Fibroblast of the aortic adventitia (primary cell): ENCODE measurements at regions not wholly inside any gene's neighbourhood (a gene's known extent, or its start where the extent isn't known, plus 50 kb on each side); places are given as distances from the start of the nearest gene placed in this dataset.

Experiments
- DNase-seq: peaks from one replicate; pipeline ENCODE4 v3.0.0-alpha.2; 2010; ENCODE audit warnings: low read depth
- H3K4me3 ChIP-seq: 2 replicates; pipeline ENCODE4 v1.5.1; 2011; ENCODE audit warnings: low read depth, mild to moderate bottlenecking, control low read depth, low read length, moderate library complexity
- CTCF ChIP-seq: IDR thresholded peaks from 2 replicates; pipeline ENCODE4 v1.5.1; 2011; ENCODE audit warnings: mild to moderate bottlenecking, low read length, control low read depth, inconsistent platforms; ENCODE audit not compliant: insufficient read depth

GRCh38 chr13:37417060-37417441, 181.5 kb downstream of the POSTN start:
- TF ChIP-seq CTCF, result no peak
- no peak for DNase-seq
- H3K4me3 ChIP-seq, result no peak overlapping the region

- H3K4me3 ChIP-seq, result no peak overlapping the region
- no peak for TF ChIP-seq CTCF
- DNase-seq, result no peak
Measured at GRCh38 chr13:37416291-37417059, 182.1 kb downstream of the POSTN start.

GRCh38 chr13:37413161-37413560, 185.4 kb downstream of the POSTN start:
- no peak for DNase-seq
- no peak for TF ChIP-seq CTCF
- H3K4me3 ChIP-seq, result no peak overlapping the region

GRCh38 chr13:37412241-37412921, 186.2 kb downstream of the POSTN start:
- peak; percentile 65 for DNase-seq
- no peak for TF ChIP-seq CTCF

GRCh38 chr13:37410316-37410715, 188.3 kb downstream of the POSTN start:
- no peak for DNase-seq
- no peak for TF ChIP-seq CTCF
- H3K4me3 ChIP-seq, result no peak overlapping the region

More at GRCh38 chr13:37412241-37412921, 186.2 kb downstream of the POSTN start:
- H3K4me3 ChIP-seq, result no peak overlapping the region

GRCh38 chr13:37409756-37410155, 188.8 kb downstream of the POSTN start:
- TF ChIP-seq CTCF, result no peak
- DNase-seq, result no peak
- no peak overlapping the region for H3K4me3 ChIP-seq
